Pancreas (tissue), 10 donors: ENCODE measurements at regions not wholly inside any gene's neighbourhood (a gene's known extent, or its start where the extent isn't known, plus 50 kb on each side); places are given as distances from the start of the nearest gene placed in this dataset.

ENCODE experiments used
- ATAC-seq, 4 donors: fragments of 200-7000 bp; cut with Tn5 transposase; one replicate each; pipeline versions ENCODE4 v1.8.0 to v1.9.1; 2020; ENCODE audit warnings: mild to moderate bottlenecking in 4 of 4, moderate library complexity in 4 of 4
- DNase-seq, 6 donors: peaks; one replicate each; pipeline ENCODE4 v3.0.0-alpha.2; 2020
- FAIRE-seq: peaks from 2 replicates; lab custom pipeline; 2012; peaks lifted over from hg19 to GRCh38; lab: Jason Lieb, UNC
- H3K27ac ChIP-seq, 4 donors: fragments of 200-600 bp; sonication (generic); 1 replicate in 3 of 4; 2 replicates in 1 of 4; pipeline versions ENCODE4 v1.5.0 to v1.8.0; 2020
- H3K27me3 ChIP-seq, 4 donors: fragments of 200-600 bp; one replicate each; pipeline ENCODE4 v1.8.0; 2021
- H3K36me3 ChIP-seq, 3 donors: fragments of 200-600 bp; sonication (generic) in 1 of 3; one replicate each; pipeline versions ENCODE4 v1.5.0 to v1.8.0; 2020 to 2021
- H3K4me1 ChIP-seq, 3 donors: fragments of 200-600 bp; one replicate each; pipeline ENCODE4 v1.8.0; 2021
- H3K4me3 ChIP-seq, 4 donors: fragments of 200-600 bp; sonication (generic) in 2 of 4; one replicate each; pipeline versions ENCODE4 v1.5.0 to v1.8.0; 2020 to 2021
- H3K9me3 ChIP-seq, 4 donors: fragments of 200-600 bp; one replicate each; pipeline ENCODE4 v1.8.0; 2021
- CTCF ChIP-seq, 4 donors: fragments of 200-600 bp; sonication (generic) in 3 of 4; IDR thresholded peaks; one replicate each; pipeline versions ENCODE4 v1.5.0 to v1.8.0; 2021; ENCODE audit warnings: antibody characterized with exemption in 4 of 4
- WGBS, 2 donors: extraction: QIAGEN DNeasy Blood & Tissue Kit; methylation state at CpG; one replicate each; pipeline ENCODE4 v1.1.7; 2013; 5-methylcytosine and 5-hydroxymethylcytosine counted together
- intact Hi-C, 3 donors: fragments of 100-400 bp; cut with DNase I; formaldehyde crosslinking; loops; one replicate each; pipeline versions ENCODE4 v1.11.1 to v1.14.2; 2022
- donor health status: healthy with polysubstance abuse.
- donor health status: DM: no; HTN: no; CAD: no; lungs with moderate emphysema.
- donor health status: DM: no; HTN: no; CAD: no.
- donor health status: control.
- donor health status: control.
- donor health status: Bipolar disorder and iron deficiency.
- donor health status: DM: yes; HTN: yes; CAD: no.
- donor health status: DM: no; HTN: no; CAD: no.
- donor health status: DM: no; HTN: no; CAD: no.
- donor health status: DM: yes; HTN: yes; CAD: no.

GRCh38 chr9:75210215-75210614 lies 121.9 kb downstream of the OSTF1 start:
- Histone ChIP-seq H3K27me3 (no peaks in the 10 kb centered on the region), H3K36me3 (no peaks in the 10 kb centered on the region), H3K4me1 (no peaks in the 10 kb centered on the region), H3K27ac (no peak overlapping the region), H3K4me3 (no peak overlapping the region), H3K9me3 (no peaks in the 10 kb centered on the region)
- ATAC-seq (no peak), DNase-seq (no peak), FAIRE-seq (no peak)
- intact Hi-C loops, result no loop called here
- WGBS, 2 donors, result 35 to 44% methylated on average over 3 of the region's 3 CpGs
- TF ChIP-seq CTCF (IDR thresholded peaks at IDR 0.05), result no peak

- no peak for TF ChIP-seq CTCF (IDR thresholded peaks at IDR 0.05)
- no peak for ATAC-seq
- WGBS, 2 donors, result 63 to 68% methylated on average over 3 of the region's 3 CpGs
- H3K27me3 ChIP-seq, result no peaks in the 10 kb centered on the region
- no peak for FAIRE-seq
- no peak overlapping the region for H3K27ac ChIP-seq
- no peaks in the 10 kb centered on the region for H3K9me3 ChIP-seq
- H3K36me3 ChIP-seq, result no peaks in the 10 kb centered on the region
- intact Hi-C loops, result no loop called here
- no peaks in the 10 kb centered on the region for H3K4me1 ChIP-seq
- no peak for DNase-seq
- H3K4me3 ChIP-seq, result no peak overlapping the region
Observed at GRCh38 chr9:75213765-75214164, 125.5 kb downstream of the OSTF1 start.

GRCh38 chr9:75226403-75227139 lies 138.3 kb downstream of the OSTF1 start:
- Histone ChIP-seq H3K4me3 (no peak overlapping the region), H3K36me3 (no peaks in the 10 kb centered on the region), H3K9me3 (no peaks in the 10 kb centered on the region), H3K27me3 (no peaks in the 10 kb centered on the region), H3K27ac (no peak overlapping the region), H3K4me1 (peaks cover 5 to 11% (median 9%) of the 10 kb centered on the region in 3 donors)
- TF ChIP-seq CTCF (IDR thresholded peaks at IDR 0.05), result no peak
- 69 to 80% methylated on average over 2 of the region's 2 CpGs for WGBS, 2 donors
- ATAC-seq (no peak), FAIRE-seq (no peak), DNase-seq (no peak)
- intact Hi-C loops, result no loop called here

- DNase-seq (no peak), ATAC-seq (no peak), FAIRE-seq (no peak)
- TF ChIP-seq CTCF (IDR thresholded peaks at IDR 0.05), result no peak
- Histone ChIP-seq H3K9me3 (no peaks in the 10 kb centered on the region), H3K27me3 (no peaks in the 10 kb centered on the region), H3K4me1 (peaks cover 5 to 11% (median 9%) of the 10 kb centered on the region in 3 donors), H3K4me3 (no peak overlapping the region), H3K36me3 (no peaks in the 10 kb centered on the region), H3K27ac (no peak overlapping the region)
- WGBS, 2 donors, result 73 to 79% methylated on average over 3 of the region's 3 CpGs
- intact Hi-C loops, result no loop called here
Observed at GRCh38 chr9:75228893-75229292, 140.6 kb downstream of the OSTF1 start.

- FAIRE-seq, result no peak
- 41 to 48% methylated on average over 5 of the region's 5 CpGs for WGBS, 2 donors
Observed at GRCh38 chr9:75229605-75230332, 141.5 kb downstream of the OSTF1 start.

More at GRCh38 chr9:75229605-75230332, 141.5 kb downstream of the OSTF1 start:
- peak in 5 of 6 donors; percentile 77 to 90 (median 81) for DNase-seq
- Histone ChIP-seq H3K4me3 (no peak overlapping the region), H3K27ac (peak overlapping the region; percentile 42 to 84 (median 58)), H3K27me3 (no peaks in the 10 kb centered on the region), H3K4me1 (peaks cover 5 to 11% (median 9%) of the 10 kb centered on the region in 3 donors), H3K36me3 (no peaks in the 10 kb centered on the region), H3K9me3 (no peaks in the 10 kb centered on the region)
- no peak for TF ChIP-seq CTCF (IDR thresholded peaks at IDR 0.05)
- intact Hi-C loops, result no loop called here
- peak; percentile 98 to 99 (median 99) for ATAC-seq
